PC-3 (cell line): ENCODE measurements at regions not wholly inside any gene's neighbourhood (a gene's known extent, or its start where the extent isn't known, plus 50 kb on each side); places are given as distances from the start of the nearest gene placed in this dataset.

Experiments used
- EZH2 ChIP-seq: fragments of 300-600 bp; sonication (generic); IDR thresholded peaks from one replicate; pipeline ENCODE4 v1.6.1; 2017; ENCODE audit warnings: antibody characterized with exemption, mild to moderate bottlenecking, low read length; ENCODE audit not compliant: unreplicated experiment
- EZH2phosphoT487 ChIP-seq: fragments of 300-600 bp; sonication (generic); IDR thresholded peaks from 2 replicates; pipeline ENCODE4 v1.6.1; 2018; ENCODE audit warnings: mild to moderate bottlenecking, antibody characterized with exemption, low read length, borderline replicate concordance
- TF ChIP-seq, protein P1 (sequence below): fragments of 300-600 bp; sonication (generic); conservative IDR thresholded peaks from 2 replicates; pipeline ENCODE4 v1.5.1; 2017; ENCODE audit warnings: antibody characterized with exemption, low read depth, mild to moderate bottlenecking, low read length

DNA sequence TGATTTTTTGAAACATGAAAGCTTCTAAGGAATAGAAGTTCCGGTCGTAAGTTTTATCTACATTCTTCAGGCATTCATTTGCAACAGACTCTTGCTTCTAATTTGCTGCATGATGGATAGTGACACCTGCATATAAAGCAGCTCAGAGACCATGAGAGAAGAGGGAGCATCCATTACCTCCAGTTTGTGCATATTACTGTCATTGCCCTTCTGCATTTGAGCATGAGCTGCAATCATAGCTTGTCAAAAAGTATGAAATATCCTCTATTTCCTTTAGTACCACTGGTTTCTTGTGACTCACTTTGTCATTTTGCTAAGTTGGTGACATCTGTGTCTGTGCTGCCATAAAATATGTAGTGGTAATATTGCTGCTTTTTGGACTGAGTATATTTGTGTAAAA is 160.1 kb upstream of the STAC start:
- TF ChIP-seq, protein P1, sequence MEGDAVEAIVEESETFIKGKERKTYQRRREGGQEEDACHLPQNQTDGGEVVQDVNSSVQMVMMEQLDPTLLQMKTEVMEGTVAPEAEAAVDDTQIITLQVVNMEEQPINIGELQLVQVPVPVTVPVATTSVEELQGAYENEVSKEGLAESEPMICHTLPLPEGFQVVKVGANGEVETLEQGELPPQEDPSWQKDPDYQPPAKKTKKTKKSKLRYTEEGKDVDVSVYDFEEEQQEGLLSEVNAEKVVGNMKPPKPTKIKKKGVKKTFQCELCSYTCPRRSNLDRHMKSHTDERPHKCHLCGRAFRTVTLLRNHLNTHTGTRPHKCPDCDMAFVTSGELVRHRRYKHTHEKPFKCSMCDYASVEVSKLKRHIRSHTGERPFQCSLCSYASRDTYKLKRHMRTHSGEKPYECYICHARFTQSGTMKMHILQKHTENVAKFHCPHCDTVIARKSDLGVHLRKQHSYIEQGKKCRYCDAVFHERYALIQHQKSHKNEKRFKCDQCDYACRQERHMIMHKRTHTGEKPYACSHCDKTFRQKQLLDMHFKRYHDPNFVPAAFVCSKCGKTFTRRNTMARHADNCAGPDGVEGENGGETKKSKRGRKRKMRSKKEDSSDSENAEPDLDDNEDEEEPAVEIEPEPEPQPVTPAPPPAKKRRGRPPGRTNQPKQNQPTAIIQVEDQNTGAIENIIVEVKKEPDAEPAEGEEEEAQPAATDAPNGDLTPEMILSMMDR, result no peak
- TF ChIP-seq EZH2 (no peak), EZH2phosphoT487 (no peak)
